HG03565 (cell line): ENCODE measurements at regions not wholly inside any gene's neighbourhood (a gene's known extent, or its start where the extent isn't known, plus 50 kb on each side); places are given as distances from the start of the nearest gene placed in this dataset.
"Not testable (repeated sequence)": the region's sequence is repeated elsewhere in the genome, so short reads cannot be mapped to it uniquely, and the experiment has no call there.

Experiments
- ATAC-seq: cut with Tn5 transposase; IDR thresholded peaks from one replicate; pipeline ENCODE4 v1.9.1; 2021; ENCODE audit warnings: mild to moderate bottlenecking, moderate library complexity; ENCODE audit not compliant: unreplicated experiment

DNA sequence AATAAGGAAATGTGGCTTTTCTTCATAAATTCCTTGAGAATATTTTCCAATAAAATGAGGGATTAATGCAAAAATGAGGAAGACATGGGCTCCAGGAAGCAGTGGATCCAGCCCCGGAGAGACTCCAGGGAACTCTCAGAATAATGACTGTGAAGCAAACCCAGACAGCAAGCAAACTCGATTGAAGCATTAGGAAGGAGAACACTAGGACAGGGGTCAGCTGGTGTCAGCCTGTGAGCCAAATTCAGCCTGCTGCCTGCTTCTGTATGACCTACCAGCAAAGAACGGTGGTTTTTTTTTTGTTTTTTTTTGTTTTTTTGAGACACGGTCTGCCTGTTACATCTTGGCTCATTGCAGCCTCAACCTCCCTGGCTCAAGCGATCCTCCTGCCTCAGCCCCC is 133.9 kb upstream of the FOXN2 start:
- ATAC-seq, result no peak

DNA sequence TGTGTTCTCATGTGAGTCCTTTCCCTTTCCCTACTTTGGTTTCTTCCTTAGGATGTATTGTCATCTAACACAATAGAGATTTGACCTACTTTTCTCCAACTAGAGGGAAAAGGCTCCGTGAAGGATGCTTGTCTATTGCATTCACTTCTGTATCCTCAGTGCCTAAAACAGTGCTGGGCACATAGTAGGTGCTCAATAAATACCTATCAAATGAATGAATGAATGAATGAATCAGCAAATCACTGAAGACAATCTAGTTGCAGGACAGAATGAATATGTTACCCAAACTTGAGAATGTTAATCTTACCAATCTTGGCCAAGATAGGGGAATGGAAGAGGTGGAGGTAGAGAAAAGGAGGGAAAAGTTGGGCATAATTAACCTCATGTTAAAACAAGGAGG is 131.2 kb upstream of the FOXN2 start:
- no peak for ATAC-seq

DNA sequence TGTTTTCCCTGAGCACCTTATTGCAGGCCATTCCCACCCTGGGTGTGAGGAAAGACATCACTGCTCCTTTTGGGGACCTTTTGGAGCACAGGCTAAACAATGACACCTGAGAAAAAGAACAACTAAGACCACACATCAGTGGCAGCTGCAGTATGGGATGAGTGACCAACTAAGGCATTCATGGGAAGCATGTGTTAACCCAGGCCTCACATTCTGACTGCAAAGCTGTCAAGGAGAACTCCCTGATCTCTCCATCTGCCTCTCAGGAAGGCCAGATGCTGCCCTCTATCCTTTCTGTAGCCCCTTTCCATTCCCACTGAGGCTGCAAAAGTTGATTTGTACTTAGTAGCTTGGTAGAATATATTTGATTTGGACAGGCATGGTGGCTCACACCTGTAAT is 130.5 kb upstream of the FOXN2 start:
- ATAC-seq, result no peak

DNA sequence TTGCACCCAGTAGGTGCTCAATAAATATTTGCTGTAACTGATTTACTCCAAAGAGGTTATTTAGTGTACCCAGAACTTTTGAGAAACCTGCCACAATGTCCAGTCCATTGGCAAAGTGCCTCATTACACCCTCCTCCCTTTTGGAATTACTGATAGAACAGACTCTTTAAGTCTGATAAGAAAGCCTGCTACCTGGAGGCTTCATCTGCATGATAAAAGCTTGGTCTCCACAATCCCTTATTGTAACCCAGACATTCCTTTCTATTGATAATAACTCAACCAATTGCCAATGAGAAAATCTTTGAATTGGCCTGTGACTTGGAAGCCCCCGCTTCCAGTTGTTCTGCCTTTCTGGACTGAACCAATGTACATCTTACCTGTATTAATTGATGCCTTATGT is 127.0 kb upstream of the FOXN2 start:
- no peak for ATAC-seq

DNA sequence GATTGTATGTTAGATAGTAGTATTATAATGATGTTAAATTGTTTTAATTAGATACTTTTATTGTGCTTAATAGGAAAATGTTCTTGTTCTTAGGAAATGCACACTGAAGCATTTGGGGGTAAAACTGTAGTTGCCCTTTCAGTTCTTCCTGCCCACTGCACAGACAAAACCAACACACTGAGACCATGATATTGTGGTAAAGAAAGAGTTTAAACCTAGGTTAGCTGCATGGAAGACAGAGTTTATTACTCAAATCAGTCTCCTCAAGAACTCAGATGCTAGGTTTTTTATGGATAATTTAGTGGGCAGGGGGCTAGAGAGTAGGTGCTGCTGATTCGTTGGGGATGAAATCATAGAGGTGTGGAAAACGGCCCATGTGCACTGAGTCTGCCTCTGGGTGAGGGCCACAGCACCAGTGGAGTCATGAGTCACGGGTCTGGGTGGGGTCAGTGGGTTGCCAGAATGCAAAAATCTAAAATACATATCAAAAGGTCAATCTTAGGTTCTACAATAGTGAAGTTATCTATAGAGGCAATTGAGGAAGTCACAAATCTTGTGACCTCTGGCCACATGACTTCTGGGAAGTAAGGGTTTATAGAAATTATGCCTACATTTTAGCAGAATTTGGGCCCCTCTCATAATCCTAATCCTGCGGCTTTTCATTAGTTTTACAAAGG is 124.8 kb upstream of the FOXN2 start:
- ATAC-seq, result no peak

DNA sequence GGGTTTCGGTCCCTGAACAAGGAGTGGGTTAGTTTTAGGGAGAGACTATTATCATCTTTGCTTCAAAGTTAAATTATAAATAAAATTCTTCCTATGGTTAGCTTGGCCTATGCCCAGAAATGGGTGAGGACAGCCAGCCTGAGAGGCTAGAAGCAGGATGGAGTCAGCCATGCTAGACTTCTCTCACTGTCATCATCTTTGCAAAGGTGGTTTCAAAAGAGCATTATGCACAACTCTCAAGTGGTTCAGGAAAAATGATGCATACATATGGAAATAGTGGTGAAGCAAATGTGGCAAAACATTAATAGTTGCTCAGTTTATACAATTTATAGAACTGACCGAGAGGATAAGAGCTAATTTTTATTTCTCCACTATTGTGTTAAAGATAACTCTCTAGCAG is 124.3 kb upstream of the FOXN2 start:
- ATAC-seq, result no peak

- ATAC-seq, result no peak
Measured at GRCh38 chr2:48194641-48195040, 119.8 kb upstream of the FOXN2 start.

DNA sequence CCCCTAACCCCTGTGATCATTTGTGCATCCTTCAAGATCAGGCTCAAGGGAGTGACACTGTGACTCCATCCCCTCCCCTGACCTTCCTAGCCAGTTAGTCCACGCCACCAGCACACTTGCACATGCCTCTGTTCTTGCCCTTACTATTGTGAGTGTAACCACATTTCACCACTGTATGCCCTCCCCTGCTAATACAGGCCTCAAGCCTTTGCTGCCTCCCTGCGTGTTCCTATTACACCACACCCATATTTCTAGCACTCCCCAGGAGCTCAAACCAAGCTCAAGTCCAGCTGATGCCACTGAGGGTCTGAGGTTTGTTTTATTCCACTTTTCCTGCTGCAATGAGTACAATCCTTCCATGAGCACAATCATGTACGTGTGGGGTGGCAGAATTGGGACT is 119.3 kb upstream of the FOXN2 start:
- ATAC-seq, result no peak

DNA sequence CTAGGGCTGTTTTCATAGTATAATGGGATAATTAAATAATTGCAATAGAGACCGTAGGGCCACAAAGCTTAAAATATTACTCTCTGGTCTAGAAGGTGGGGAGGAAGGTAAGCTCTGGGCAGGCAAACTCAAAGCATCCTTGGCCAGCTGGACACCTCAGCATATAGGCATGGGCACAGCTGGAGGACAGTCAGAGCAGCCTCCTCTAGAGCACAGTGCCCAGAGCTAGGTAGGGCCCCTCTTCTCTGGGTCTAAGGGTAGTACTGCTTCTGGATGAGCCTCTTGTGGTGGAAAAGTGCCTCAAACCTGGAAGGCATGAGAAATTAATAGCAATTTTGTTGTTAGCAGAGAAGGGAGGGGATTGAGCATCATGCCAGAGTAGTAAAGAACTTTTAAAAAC is 116.9 kb upstream of the FOXN2 start:
- no peak for ATAC-seq

DNA sequence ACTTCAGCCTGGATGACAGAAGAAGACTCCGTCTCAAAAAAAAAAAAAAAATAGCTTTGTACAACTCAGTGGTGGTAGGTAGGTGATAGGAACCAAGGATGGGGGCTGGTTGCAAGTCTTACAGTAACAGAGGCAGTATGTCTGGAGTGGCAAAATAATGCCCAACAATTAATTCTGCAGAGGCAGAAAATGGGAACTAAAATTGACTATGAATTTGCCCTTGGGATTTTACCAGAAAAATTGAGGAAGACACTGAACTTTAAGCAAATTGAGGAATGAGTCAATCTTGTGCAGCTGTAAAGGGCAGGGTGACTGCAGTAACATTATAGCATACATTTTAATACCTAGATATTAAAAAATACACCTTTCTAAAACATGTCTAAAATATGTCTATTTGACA is 116.1 kb upstream of the FOXN2 start:
- ATAC-seq, result no peak

DNA sequence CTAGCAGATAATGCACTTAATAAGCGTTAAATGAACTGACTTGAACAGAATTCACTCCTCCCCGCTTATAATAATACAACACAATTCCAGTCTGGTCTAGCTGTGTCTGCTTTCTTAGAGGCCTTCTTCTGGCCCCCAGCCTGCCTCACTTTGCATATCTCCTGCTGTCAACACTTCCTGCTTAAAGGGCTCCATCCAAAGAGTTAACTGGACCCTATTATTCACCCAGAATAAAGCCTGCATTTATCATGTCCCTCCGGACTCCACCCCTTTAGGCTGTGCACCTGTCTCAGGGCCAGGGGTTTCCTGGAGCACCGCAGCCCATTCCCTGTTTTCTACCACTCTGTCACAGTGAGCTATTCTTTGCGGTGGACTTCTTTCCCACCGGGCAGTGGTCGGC is 115.4 kb upstream of the FOXN2 start:
- no peak for ATAC-seq

DNA sequence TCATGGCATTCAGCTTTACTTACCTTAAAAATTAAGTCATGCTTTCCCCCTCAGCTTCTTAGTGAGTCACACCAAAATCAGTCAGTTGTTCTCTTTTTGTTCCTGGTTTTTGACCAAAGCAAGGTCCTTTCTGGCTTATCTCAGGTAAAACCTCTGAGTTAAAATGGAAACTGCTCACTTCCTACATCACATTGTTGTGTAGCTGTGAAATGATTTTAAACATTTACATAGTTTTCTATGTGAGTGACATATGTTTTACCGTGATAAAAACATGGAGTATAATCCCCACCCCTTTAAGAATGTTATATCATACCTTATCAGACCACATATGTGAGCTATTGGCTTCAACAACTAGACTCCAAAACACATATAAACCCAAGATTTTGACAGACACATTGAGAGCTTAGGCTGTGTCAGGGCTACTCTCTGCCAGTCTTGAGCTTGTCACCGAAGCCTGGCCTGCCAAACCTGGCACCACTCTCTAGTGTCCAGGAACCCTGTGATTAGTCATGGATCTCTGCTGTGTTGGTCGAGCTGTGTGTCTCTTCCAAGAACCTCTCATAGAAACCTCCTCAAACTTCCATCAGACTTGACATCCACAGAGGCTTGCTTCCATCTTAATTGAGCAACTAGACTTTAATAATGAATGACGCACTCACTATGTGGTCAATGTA is 113.7 kb upstream of the FOXN2 start:
- ATAC-seq, result peak; percentile 70

- not testable (repeated sequence) for ATAC-seq
Measured at GRCh38 chr2:48201435-48201834, 113.0 kb upstream of the FOXN2 start.

GRCh38 chr2:48202863-48203642 is 111.4 kb upstream of the FOXN2 start:
- no peak for ATAC-seq

DNA sequence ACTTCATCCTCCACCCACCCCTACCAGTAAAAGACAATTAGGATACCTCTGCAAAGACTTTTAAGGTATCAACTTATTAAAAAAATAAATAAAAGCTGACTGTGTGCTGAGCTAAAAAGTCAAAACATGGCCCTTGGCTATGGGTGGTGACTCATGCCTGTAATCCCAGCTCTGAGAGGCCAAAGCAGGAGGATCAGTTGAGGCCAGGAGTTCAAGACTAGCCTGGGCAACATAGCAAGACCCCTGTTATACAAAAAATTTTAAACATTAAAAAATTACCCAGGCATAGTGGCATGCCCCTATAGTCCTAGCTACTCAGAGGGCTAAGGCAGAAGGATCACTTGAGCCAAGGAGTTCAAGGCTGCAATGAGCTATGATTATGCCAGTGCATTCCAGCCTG is 110.8 kb upstream of the FOXN2 start:
- no peak for ATAC-seq

GRCh38 chr2:48204750-48205136 is 109.7 kb upstream of the FOXN2 start:
- no peak for ATAC-seq

- peak; percentile 45 for ATAC-seq
Measured at GRCh38 chr2:48205137-48205798, 109.2 kb upstream of the FOXN2 start.

- ATAC-seq, result not testable (repeated sequence)
Measured at GRCh38 chr2:48206056-48206656, 108.3 kb upstream of the FOXN2 start.

DNA sequence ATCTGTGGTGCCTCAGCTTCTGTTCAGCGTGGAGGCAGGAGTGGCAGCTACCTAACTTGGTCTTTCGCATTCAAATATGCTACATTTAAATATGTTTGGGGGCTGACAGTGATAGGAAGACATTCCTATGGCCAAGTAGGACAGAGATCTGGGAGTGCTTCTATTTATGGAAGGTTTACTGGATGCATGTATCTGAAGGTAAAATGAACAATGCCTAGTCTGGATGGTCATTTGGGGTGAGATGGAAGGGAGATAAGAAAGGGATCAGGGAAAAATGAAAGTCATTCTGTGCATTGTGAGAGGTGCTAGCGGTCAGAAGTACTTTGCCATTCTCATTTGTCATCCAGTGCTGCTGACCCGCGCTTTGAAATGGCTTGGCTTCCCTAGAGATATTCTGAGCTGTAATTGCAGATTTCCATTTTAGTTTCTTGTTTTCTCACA is 107.3 kb upstream of the FOXN2 start:
- no peak for ATAC-seq

DNA sequence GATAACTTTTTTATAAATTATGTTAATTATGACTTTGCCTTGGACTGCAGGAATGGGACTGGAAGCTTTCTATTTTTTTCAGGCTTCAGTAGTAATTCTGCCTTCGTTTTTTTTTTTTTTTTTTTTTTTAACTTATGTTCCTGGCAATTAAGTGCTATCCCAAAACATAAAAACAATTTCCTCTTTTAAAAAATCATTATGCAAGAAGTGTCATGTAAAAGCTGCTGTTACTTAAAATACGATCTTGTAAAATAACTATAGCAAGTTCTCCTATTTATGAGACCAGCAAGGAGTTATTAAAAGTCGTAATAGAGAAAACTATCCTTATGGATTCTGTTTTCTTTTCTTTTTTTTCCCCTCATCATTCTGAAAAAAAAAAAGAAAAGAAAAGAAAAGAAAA is 106.6 kb upstream of the FOXN2 start:
- no peak for ATAC-seq

DNA sequence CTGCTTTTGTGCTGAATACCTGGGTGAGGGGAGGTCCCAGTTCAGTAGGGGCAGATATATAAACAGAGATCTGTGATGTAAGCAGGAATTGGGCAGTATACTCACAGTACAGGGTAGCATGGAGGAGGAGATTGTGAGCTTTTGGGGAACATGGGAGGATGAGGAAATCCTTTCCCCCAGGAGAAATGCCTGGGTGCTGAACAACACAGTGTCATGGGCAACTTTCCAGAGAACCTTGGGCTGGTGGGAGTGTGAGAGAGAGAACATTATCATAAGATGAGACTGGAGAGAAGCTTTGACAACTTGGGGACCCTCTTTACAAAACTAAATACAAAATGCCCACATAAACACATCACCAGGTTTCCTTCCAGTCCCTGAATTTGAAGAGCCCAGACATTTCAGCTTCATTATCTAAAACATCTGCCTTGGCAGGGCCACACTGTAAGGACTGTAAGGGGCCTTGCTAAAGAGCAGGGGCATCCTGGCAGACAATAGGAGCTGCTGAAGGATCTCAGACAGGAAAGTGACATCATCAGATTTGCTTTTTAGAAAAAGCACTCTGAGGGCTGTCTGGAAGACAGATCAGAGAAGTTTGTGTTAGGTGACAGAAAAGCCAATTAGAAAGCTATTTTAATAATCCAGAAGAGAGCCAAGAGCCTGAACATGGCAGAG is 105.1 kb upstream of the FOXN2 start:
- no peak for ATAC-seq
